Activated CD8-positive, alpha-beta T cell treated with anti-CD3 and anti-CD28 coated beads for 36 hours (primary cell): ENCODE measurements at regions not wholly inside any gene's neighbourhood (a gene's known extent, or its start where the extent isn't known, plus 50 kb on each side); places are given as distances from the start of the nearest gene placed in this dataset.

Experiments
- ATAC-seq: fragments of 200-7000 bp; cut with Tn5 transposase; one replicate; pipeline ENCODE4 v1.10.0; 2021; ENCODE audit warnings: mild to moderate bottlenecking, moderate library complexity
- CTCF ChIA-PET: fragments of 350-600 bp; sonication (Branson Sonifier 250); formaldehyde crosslinking; loops from one replicate; lab custom pipeline; 2021; ENCODE audit warnings: antibody characterized with exemption; lab: Charles Lee
- POLR2A ChIA-PET: fragments of 350-600 bp; sonication (Branson Sonifier 250); formaldehyde crosslinking; loops from one replicate; lab custom pipeline; 2021; ENCODE audit warnings: antibody characterized with exemption; lab: Charles Lee
- DNase-seq: peaks from one replicate; pipeline ENCODE4 v3.0.0-alpha.2; 2020
- H3K27ac Mint-ChIP-seq: one replicate; pipeline ENCODE4 v1.8.0; 2021; ENCODE audit warnings: mild to moderate bottlenecking, mixed read lengths
- H3K27me3 Mint-ChIP-seq: one replicate; pipeline ENCODE4 v1.8.0; 2021; ENCODE audit warnings: mixed read lengths
- H3K36me3 Mint-ChIP-seq: one replicate; pipeline ENCODE4 v1.8.0; 2021; ENCODE audit warnings: low read depth, mixed read lengths
- H3K4me1 Mint-ChIP-seq: one replicate; pipeline ENCODE4 v1.8.0; 2021; ENCODE audit warnings: low read depth, mixed read lengths
- H3K4me3 Mint-ChIP-seq: one replicate; pipeline ENCODE4 v1.8.0; 2021; ENCODE audit warnings: mild to moderate bottlenecking, moderate library complexity, mixed read lengths
- H3K9me3 Mint-ChIP-seq: one replicate; pipeline ENCODE4 v1.8.0; 2021; ENCODE audit warnings: mixed read lengths
- CTCF ChIP-seq: fragments of 200-600 bp; IDR thresholded peaks from one replicate; pipeline ENCODE4 v1.8.0; 2022; ENCODE audit warnings: antibody characterized with exemption, mild to moderate bottlenecking
- intact Hi-C: fragments of 100-400 bp; cut with micrococcal nuclease; formaldehyde crosslinking; loops from one replicate; pipeline ENCODE4 v1.10.0; 2022

- POLR2A ChIA-PET, result no interaction called here
Measured at GRCh38 chr4:114263233-114263632, 283.8 kb upstream of the ARSJ start.

GRCh38 chr4:114264452-114264851 lies 285.0 kb upstream of the ARSJ start:
- Mint-ChIP-seq H3K36me3 (no peaks in the 10 kb centered on the region), H3K27me3 (no peaks in the 10 kb centered on the region), H3K27ac (no peak overlapping the region), H3K4me3 (no peak overlapping the region), H3K9me3 (no peaks in the 10 kb centered on the region), H3K4me1 (no peaks in the 10 kb centered on the region)
- TF ChIP-seq CTCF, result no peak
- CTCF ChIA-PET, result no interaction called here
- ATAC-seq, result no peak
- POLR2A ChIA-PET, result no interaction called here
- intact Hi-C loops, result no loop called here
- no peak for DNase-seq

More at GRCh38 chr4:114263233-114263632, 283.8 kb upstream of the ARSJ start:
- Mint-ChIP-seq H3K4me1 (no peaks in the 10 kb centered on the region), H3K9me3 (no peaks in the 10 kb centered on the region), H3K36me3 (no peaks in the 10 kb centered on the region), H3K4me3 (no peak overlapping the region), H3K27ac (no peak overlapping the region), H3K27me3 (no peaks in the 10 kb centered on the region)
- no peak for TF ChIP-seq CTCF
- DNase-seq (no peak), ATAC-seq (no peak)
- intact Hi-C loops, result no loop called here
- CTCF ChIA-PET, result no interaction called here

GRCh38 chr4:114264877-114265291 lies 285.4 kb upstream of the ARSJ start:
- POLR2A ChIA-PET, result no interaction called here
- no peak for TF ChIP-seq CTCF
- Mint-ChIP-seq H3K4me3 (no peak overlapping the region), H3K36me3 (no peaks in the 10 kb centered on the region), H3K27me3 (no peaks in the 10 kb centered on the region), H3K27ac (no peak overlapping the region), H3K9me3 (no peaks in the 10 kb centered on the region), H3K4me1 (no peaks in the 10 kb centered on the region)
- CTCF ChIA-PET, result no interaction called here
- no peak for ATAC-seq
- no peak for DNase-seq
- intact Hi-C loops, result no loop called here

GRCh38 chr4:114265342-114265741 lies 285.9 kb upstream of the ARSJ start:
- H3K27me3 Mint-ChIP-seq, result no peaks in the 10 kb centered on the region
- no peak for TF ChIP-seq CTCF
- ChIA-PET CTCF (no interaction called here), POLR2A (no interaction called here)
- no peak overlapping the region for H3K27ac Mint-ChIP-seq
- H3K36me3 Mint-ChIP-seq, result no peaks in the 10 kb centered on the region
- H3K9me3 Mint-ChIP-seq, result no peaks in the 10 kb centered on the region
- intact Hi-C loops, result no loop called here
- DNase-seq (no peak), ATAC-seq (no peak)
- no peaks in the 10 kb centered on the region for H3K4me1 Mint-ChIP-seq
- H3K4me3 Mint-ChIP-seq, result no peak overlapping the region

- no peak for ATAC-seq
- no peak for TF ChIP-seq CTCF
Measured at GRCh38 chr4:114267976-114268375, 288.5 kb upstream of the ARSJ start.

More at GRCh38 chr4:114267976-114268375, 288.5 kb upstream of the ARSJ start:
- POLR2A ChIA-PET, result no interaction called here
- H3K27ac Mint-ChIP-seq, result no peak overlapping the region
- no peaks in the 10 kb centered on the region for H3K27me3 Mint-ChIP-seq
- no peaks in the 10 kb centered on the region for H3K36me3 Mint-ChIP-seq
- CTCF ChIA-PET, result no interaction called here
- DNase-seq, result no peak
- no peaks in the 10 kb centered on the region for H3K4me1 Mint-ChIP-seq
- no peak overlapping the region for H3K4me3 Mint-ChIP-seq
- intact Hi-C loops, result no loop called here
- H3K9me3 Mint-ChIP-seq, result no peaks in the 10 kb centered on the region
